HUES64 (cell line): ENCODE measurements at regions not wholly inside any gene's neighbourhood (a gene's known extent, or its start where the extent isn't known, plus 50 kb on each side); places are given as distances from the start of the nearest gene placed in this dataset.
"Not testable (repeated sequence)": the region's sequence is repeated elsewhere in the genome, so short reads cannot be mapped to it uniquely, and the experiment has no call there.

Experiments used
- H3K27ac ChIP-seq: 2 replicates; pipeline ENCODE4 v1.7.0; 2013; ENCODE audit warnings: low read depth, low read length, inconsistent platforms
- H3K27me3 ChIP-seq: 2 replicates; pipeline ENCODE4 v1.6.1; 2013; ENCODE audit warnings: mild to moderate bottlenecking, low read length; ENCODE audit not compliant: insufficient read depth
- H3K36me3 ChIP-seq: 2 replicates; pipeline ENCODE4 v1.6.1; 2013; ENCODE audit warnings: mild to moderate bottlenecking, low read length; ENCODE audit not compliant: insufficient read depth
- H3K4me1 ChIP-seq: 2 replicates; pipeline ENCODE4 v1.6.1; 2013; ENCODE audit warnings: mild to moderate bottlenecking, low read length, moderate library complexity; ENCODE audit not compliant: insufficient read depth
- H3K4me3 ChIP-seq: 2 replicates; pipeline ENCODE4 v1.5.1; 2013; ENCODE audit warnings: mild to moderate bottlenecking, low read length, moderate library complexity
- H3K9ac ChIP-seq: 2 replicates; pipeline ENCODE4 v1.6.1; 2013; ENCODE audit warnings: mild to moderate bottlenecking, low read depth, low read length
- H3K9me3 ChIP-seq: 2 replicates; pipeline ENCODE4 v1.6.1; 2013; ENCODE audit warnings: low read depth, low read length; ENCODE audit not compliant: insufficient read depth
- WGBS: fragments of 150-250, 120-280 bp; methylation state at CpG from one replicate; pipeline ENCODE4 v1.1.7; 2013; ENCODE audit warnings: missing lambda C conversion rate; 5-methylcytosine and 5-hydroxymethylcytosine counted together

GRCh38 chr6:121694389-121694788, 258.9 kb downstream of the GJA1 start:
- Histone ChIP-seq H3K4me1 (peaks cover 5% of the 10 kb centered on the region; the same call in 1 of the 2 replicates), H3K36me3 (no peaks in the 10 kb centered on the region), H3K27ac (no peak overlapping the region), H3K9ac (no peak overlapping the region), H3K27me3 (no peaks in the 10 kb centered on the region), H3K4me3 (no peak overlapping the region), H3K9me3 (no peaks in the 10 kb centered on the region)
- WGBS, result 90% methylated on average over 2 of the region's 3 CpGs

GRCh38 chr6:121694801-121695251, 259.4 kb downstream of the GJA1 start:
- Histone ChIP-seq H3K4me1 (peaks cover 5% of the 10 kb centered on the region; the same call in 1 of the 2 replicates), H3K9me3 (no peaks in the 10 kb centered on the region), H3K27me3 (no peaks in the 10 kb centered on the region), H3K27ac (no peak overlapping the region), H3K36me3 (no peaks in the 10 kb centered on the region), H3K4me3 (no peak overlapping the region), H3K9ac (no peak overlapping the region)
- 91% methylated on average over 3 of the region's 3 CpGs for WGBS

GRCh38 chr6:121695329-121695728, 259.9 kb downstream of the GJA1 start:
- Histone ChIP-seq H3K9me3 (no peaks in the 10 kb centered on the region), H3K9ac (no peak overlapping the region), H3K4me3 (no peak overlapping the region), H3K27ac (no peak overlapping the region), H3K36me3 (no peaks in the 10 kb centered on the region), H3K27me3 (no peaks in the 10 kb centered on the region), H3K4me1 (peaks cover 8% of the 10 kb centered on the region; the same call in 1 of the 2 replicates)
- 92% methylated on average over 3 of the region's 3 CpGs for WGBS

- Histone ChIP-seq H3K27ac (no peak overlapping the region), H3K4me1 (peaks cover 8% of the 10 kb centered on the region; the same call in 1 of the 2 replicates), H3K9ac (no peak overlapping the region), H3K4me3 (no peak overlapping the region), H3K9me3 (peaks cover 12% of the 10 kb centered on the region), H3K27me3 (no peaks in the 10 kb centered on the region), H3K36me3 (no peaks in the 10 kb centered on the region; the same call in 1 of the 2 replicates)
- WGBS, result 68% methylated on average over 4 of the region's 6 CpGs
These were observed 262.5 kb downstream of the GJA1 start for GRCh38 chr6:121697921-121698320.

- H3K36me3 ChIP-seq, result no peaks in the 10 kb centered on the region; the same call in 1 of the 2 replicates
- H3K9ac ChIP-seq, result no peak overlapping the region
- no peak overlapping the region for H3K4me3 ChIP-seq
- peaks cover 8% of the 10 kb centered on the region; the same call in 1 of the 2 replicates for H3K4me1 ChIP-seq
- H3K27ac ChIP-seq, result no peak overlapping the region
- H3K27me3 ChIP-seq, result no peaks in the 10 kb centered on the region
- peaks cover 15% of the 10 kb centered on the region for H3K9me3 ChIP-seq
These were observed 263.2 kb downstream of the GJA1 start for GRCh38 chr6:121698617-121699016.

- not testable (repeated sequence) for H3K4me3 ChIP-seq, H3K9ac ChIP-seq, H3K27ac ChIP-seq, H3K36me3 ChIP-seq, H3K4me1 ChIP-seq, H3K27me3 ChIP-seq
- peaks cover 15% of the 10 kb centered on the region for H3K9me3 ChIP-seq
- WGBS, result 85% methylated on average over 8 of the region's 8 CpGs
These were observed 267.7 kb downstream of the GJA1 start for GRCh38 chr6:121703129-121703528.

GRCh38 chr6:121711472-121711871, 276.0 kb downstream of the GJA1 start:
- Histone ChIP-seq H3K4me1 (no peaks in the 10 kb centered on the region), H3K4me3 (no peak overlapping the region), H3K27ac (no peak overlapping the region), H3K27me3 (no peaks in the 10 kb centered on the region), H3K36me3 (no peaks in the 10 kb centered on the region), H3K9me3 (no peaks in the 10 kb centered on the region), H3K9ac (no peak overlapping the region)
- 94% methylated on average over 3 of the region's 3 CpGs for WGBS

- WGBS, result 93% methylated on average over 4 of the region's 4 CpGs
- Histone ChIP-seq H3K9me3 (peaks cover 12% of the 10 kb centered on the region), H3K9ac (no peak overlapping the region), H3K4me1 (no peaks in the 10 kb centered on the region), H3K4me3 (no peak overlapping the region), H3K27ac (no peak overlapping the region), H3K27me3 (no peaks in the 10 kb centered on the region), H3K36me3 (no peaks in the 10 kb centered on the region)
These were observed 282.2 kb downstream of the GJA1 start for GRCh38 chr6:121717686-121718085.

GRCh38 chr6:121720867-121721266, 285.4 kb downstream of the GJA1 start:
- not testable (repeated sequence) for H3K27ac ChIP-seq, H3K4me3 ChIP-seq
- whole genome bisulfite sequencing, result 82% methylated on average over 1 of the region's 1 CpG

GRCh38 chr6:121723623-121724022, 288.2 kb downstream of the GJA1 start:
- no peak overlapping the region for H3K9ac ChIP-seq
- no peaks in the 10 kb centered on the region for H3K27me3 ChIP-seq
- H3K4me1 ChIP-seq, result no peaks in the 10 kb centered on the region
- H3K4me3 ChIP-seq, result no peak overlapping the region
- no peak overlapping the region for H3K27ac ChIP-seq
- H3K9me3 ChIP-seq, result peaks cover 12% of the 10 kb centered on the region
- 85% methylated on average over 2 of the region's 2 CpGs for WGBS
- H3K36me3 ChIP-seq, result no peaks in the 10 kb centered on the region

More at GRCh38 chr6:121720867-121721266, 285.4 kb downstream of the GJA1 start:
- H3K4me1 ChIP-seq, H3K27me3 ChIP-seq, H3K36me3 ChIP-seq, H3K9ac ChIP-seq: not testable (repeated sequence)
- H3K9me3 ChIP-seq, result peaks cover 12% of the 10 kb centered on the region

GRCh38 chr6:121724576-121724975, 289.1 kb downstream of the GJA1 start:
- Histone ChIP-seq H3K4me3 (no peak overlapping the region), H3K27ac (no peak overlapping the region), H3K4me1 (no peaks in the 10 kb centered on the region), H3K27me3 (no peaks in the 10 kb centered on the region), H3K9me3 (peaks cover 13% of the 10 kb centered on the region), H3K36me3 (no peaks in the 10 kb centered on the region), H3K9ac (no peak overlapping the region)
- WGBS, result 95% methylated on average over 2 of the region's 2 CpGs

- peaks cover 14% of the 10 kb centered on the region for H3K9me3 ChIP-seq
- no peak overlapping the region for H3K4me3 ChIP-seq
- H3K27me3 ChIP-seq, result no peaks in the 10 kb centered on the region
- no peak overlapping the region for H3K9ac ChIP-seq
- H3K36me3 ChIP-seq, result no peaks in the 10 kb centered on the region
- WGBS, result no CpG with 5 or more reads among the region's 1 CpG
- no peak overlapping the region for H3K27ac ChIP-seq
- no peaks in the 10 kb centered on the region for H3K4me1 ChIP-seq
These were observed 291.1 kb downstream of the GJA1 start for GRCh38 chr6:121726596-121726995.
